ENCODE measurements at regions not wholly inside any gene's neighbourhood (a gene's known extent, or its start where the extent isn't known, plus 50 kb on each side); places are given as distances from the start of the nearest gene placed in this dataset.
A peak's percentile ranks its signal among the peaks of the same experiment; 100 is the strongest.

GRCh38 chr1:87437663-87438295, 109.1 kb downstream of the LMO4 start:
- no peak overlapping the region for H3K4me3 ChIP-seq (ENCODE audit: low read depth, low read length)
- peak; percentile 15 for DNase-seq (ENCODE audit: low read depth)
- TF ChIP-seq CTCF (IDR thresholded peaks at IDR 0.05; ENCODE audit: insufficient read depth, low read depth, low read length, missing control alignments), result no peak

- TF ChIP-seq CTCF (IDR thresholded peaks at IDR 0.05; ENCODE audit: insufficient read depth, low read depth, low read length, missing control alignments), result no peak
- DNase-seq (ENCODE audit: low read depth), result no peak
- no peak overlapping the region for H3K4me3 ChIP-seq (ENCODE audit: low read depth, low read length)
These were observed 111.1 kb downstream of the LMO4 start for GRCh38 chr1:87439821-87440220.

- peak overlapping the region; percentile 37 for H3K4me3 ChIP-seq (ENCODE audit: low read depth, low read length)
- TF ChIP-seq CTCF (IDR thresholded peaks at IDR 0.05; ENCODE audit: insufficient read depth, low read depth, low read length, missing control alignments), result no peak
- peak; percentile 95 for DNase-seq (ENCODE audit: low read depth)
These were observed 120.8 kb downstream of the LMO4 start for GRCh38 chr1:87449348-87449963.

- no peak for TF ChIP-seq CTCF (IDR thresholded peaks at IDR 0.05; ENCODE audit: insufficient read depth, low read depth, low read length, missing control alignments)
- peak; percentile 7 for DNase-seq (ENCODE audit: low read depth)
- peak overlapping the region; percentile 37 for H3K4me3 ChIP-seq (ENCODE audit: low read depth, low read length)
These were observed 121.5 kb downstream of the LMO4 start for GRCh38 chr1:87450136-87450535.

GRCh38 chr1:87450615-87451209, 122.0 kb downstream of the LMO4 start:
- peak; percentile 81 for DNase-seq (ENCODE audit: low read depth)
- TF ChIP-seq CTCF (IDR thresholded peaks at IDR 0.05; ENCODE audit: insufficient read depth, low read depth, low read length, missing control alignments), result peak; percentile 45
- H3K4me3 ChIP-seq (ENCODE audit: low read depth, low read length), result peak overlapping the region; percentile 37

- DNase-seq (ENCODE audit: low read depth), result no peak
- peak overlapping the region; percentile 37 for H3K4me3 ChIP-seq (ENCODE audit: low read depth, low read length)
- no peak for TF ChIP-seq CTCF (IDR thresholded peaks at IDR 0.05; ENCODE audit: insufficient read depth, low read depth, low read length, missing control alignments)
These were observed 122.7 kb downstream of the LMO4 start for GRCh38 chr1:87451229-87451920.
